HEK293 (cell line): ENCODE measurements at regions not wholly inside any gene's neighbourhood (a gene's known extent, or its start where the extent isn't known, plus 50 kb on each side); places are given as distances from the start of the nearest gene placed in this dataset.

Source experiments
- CTCF ChIA-PET: fragments of 350-600 bp; formaldehyde crosslinking; extraction: SDS; loops from one replicate; lab custom pipeline; 2021; ENCODE audit warnings: antibody characterized with exemption; lab: Yijun Ruan, JAX
- POLR2A ChIA-PET: fragments of 300-600 bp; formaldehyde crosslinking; extraction: SDS; loops from one replicate; lab custom pipeline; 2020; ENCODE audit warnings: antibody characterized with exemption, inconsistent platforms; lab: Yijun Ruan, JAX
- H3K27ac ChIP-seq: fragments of 200-500 bp; sonication (Bioruptor generic); 2 replicates; pipeline ENCODE4 v1.5.1; 2014; ENCODE audit warnings: low read depth, low read length, control low read depth, inconsistent platforms; ENCODE audit errors: extremely low read depth
- H3K36me3 ChIP-seq, 2 experiments: fragments of 200-500 bp in 1 of 2; sonication (Bioruptor generic) in 1 of 2; 1 replicate in 1 of 2; 2 replicates in 1 of 2; pipeline ENCODE4 v1.5.1; 2014 to 2017; ENCODE audit warnings: inconsistent platforms in 2 of 2, low read length in 2 of 2; ENCODE audit not compliant: control insufficient read depth in 2 of 2, insufficient read depth in 1 of 2
- H3K4me1 ChIP-seq: fragments of 200-500 bp; sonication (Bioruptor generic); 2 replicates; pipeline ENCODE4 v1.5.1; 2014; ENCODE audit warnings: mild to moderate bottlenecking, low read length, inconsistent platforms; ENCODE audit not compliant: control insufficient read depth, insufficient read depth
- H3K4me3 ChIP-seq: 2 replicates; pipeline ENCODE4 v1.5.1; 2011; ENCODE audit warnings: low read depth, mild to moderate bottlenecking, control low read depth, low read length, moderate library complexity
- H3K9me3 ChIP-seq: fragments of 200-500 bp; sonication (Bioruptor generic); 2 replicates; pipeline ENCODE4 v1.5.1; 2014; ENCODE audit warnings: low read depth, low read length, inconsistent platforms; ENCODE audit not compliant: control insufficient read depth, insufficient read depth
- GLI2 ChIP-seq: fragments of 450-650 bp; formaldehyde crosslinking; IDR thresholded peaks from 2 replicates; pipeline ENCODE4; 2017; ENCODE audit warnings: missing biosample characterization, missing genetic modification characterization, low read depth, borderline replicate concordance
- MZF1 ChIP-seq: fragments of 450-650 bp; formaldehyde crosslinking; IDR thresholded peaks from 2 replicates; pipeline ENCODE4 v1.5.1; 2017; ENCODE audit warnings: missing biosample characterization, missing genetic modification characterization, borderline replicate concordance
- OSR2 ChIP-seq: fragments of 450-650 bp; formaldehyde crosslinking; IDR thresholded peaks from 2 replicates; pipeline ENCODE4 v1.5.1; 2016; ENCODE audit warnings: missing biosample characterization, missing genetic modification characterization
- ZBTB17 ChIP-seq: fragments of 450-650 bp; formaldehyde crosslinking; IDR thresholded peaks from 2 replicates; pipeline ENCODE4 v1.5.1; 2016; ENCODE audit warnings: missing biosample characterization, missing genetic modification characterization
- ZFHX2 ChIP-seq: fragments of 450-650 bp; formaldehyde crosslinking; conservative IDR thresholded peaks from 2 replicates; pipeline ENCODE4 v1.5.1; 2016; ENCODE audit warnings: missing biosample characterization, missing genetic modification characterization
- ZIC2 ChIP-seq: fragments of 450-650 bp; formaldehyde crosslinking; IDR thresholded peaks from 2 replicates; pipeline ENCODE4 v1.5.1; 2016; ENCODE audit warnings: missing biosample characterization, missing genetic modification characterization
- ZNF132 ChIP-seq: fragments of 450-650 bp; formaldehyde crosslinking; IDR thresholded peaks from 2 replicates; pipeline ENCODE4 v1.5.1; 2017; ENCODE audit warnings: missing biosample characterization, missing genetic modification characterization, borderline replicate concordance
- ZNF148 ChIP-seq: fragments of 450-650 bp; formaldehyde crosslinking; IDR thresholded peaks from 2 replicates; pipeline ENCODE4 v1.5.0; 2017; ENCODE audit warnings: missing biosample characterization, missing genetic modification characterization, borderline replicate concordance
- ZNF175 ChIP-seq: fragments of 450-650 bp; formaldehyde crosslinking; IDR thresholded peaks from 2 replicates; pipeline ENCODE4 v1.5.1; 2016; ENCODE audit warnings: missing biosample characterization, missing genetic modification characterization
- ZNF211 ChIP-seq: fragments of 450-650 bp; formaldehyde crosslinking; IDR thresholded peaks from 2 replicates; pipeline ENCODE4 v1.5.1; 2016; ENCODE audit warnings: low read depth, missing biosample characterization, missing genetic modification characterization
- ZNF248 ChIP-seq: fragments of 450-650 bp; formaldehyde crosslinking; IDR thresholded peaks from 2 replicates; pipeline ENCODE4 v1.5.1; 2017; ENCODE audit warnings: missing biosample characterization, missing genetic modification characterization
- ZNF398 ChIP-seq: fragments of 450-650 bp; formaldehyde crosslinking; IDR thresholded peaks from 2 replicates; pipeline ENCODE4 v1.5.1; 2017; ENCODE audit warnings: missing biosample characterization, missing genetic modification characterization
- ZNF416 ChIP-seq: fragments of 450-650 bp; formaldehyde crosslinking; IDR thresholded peaks from 2 replicates; pipeline ENCODE4 v1.5.1; 2016; ENCODE audit warnings: missing biosample characterization, missing genetic modification characterization
- ZNF48 ChIP-seq: fragments of 450-650 bp; formaldehyde crosslinking; IDR thresholded peaks from 2 replicates; pipeline ENCODE4 v1.5.1; 2016; ENCODE audit warnings: missing biosample characterization, missing genetic modification characterization
- ZNF529 ChIP-seq: fragments of 450-650 bp; formaldehyde crosslinking; IDR thresholded peaks from 2 replicates; pipeline ENCODE4 v1.5.1; 2017; ENCODE audit warnings: missing genetic modification characterization, missing biosample characterization; ENCODE audit not compliant: insufficient replicate concordance
- ZNF544 ChIP-seq: fragments of 450-650 bp; formaldehyde crosslinking; IDR thresholded peaks from 2 replicates; pipeline ENCODE4 v1.5.0; 2017; ENCODE audit warnings: missing biosample characterization, missing genetic modification characterization
- ZNF548 ChIP-seq: fragments of 450-650 bp; formaldehyde crosslinking; IDR thresholded peaks from 2 replicates; pipeline ENCODE4 v1.5.1; 2016; ENCODE audit warnings: missing biosample characterization, missing genetic modification characterization
- ZNF585B ChIP-seq: fragments of 450-650 bp; formaldehyde crosslinking; IDR thresholded peaks from 2 replicates; pipeline ENCODE4 v1.5.1; 2016; ENCODE audit warnings: missing biosample characterization, missing genetic modification characterization
- ZNF792 ChIP-seq: fragments of 450-650 bp; formaldehyde crosslinking; IDR thresholded peaks from 2 replicates; pipeline ENCODE4 v1.5.1; 2016; ENCODE audit warnings: missing biosample characterization, missing genetic modification characterization
- ZSCAN16 ChIP-seq: fragments of 450-650 bp; formaldehyde crosslinking; IDR thresholded peaks from 2 replicates; pipeline ENCODE4 v1.5.1; 2016; ENCODE audit warnings: missing biosample characterization, missing genetic modification characterization
- TF ChIP-seq, protein P1 (sequence below): fragments of 450-650 bp; formaldehyde crosslinking; IDR thresholded peaks from 2 replicates; pipeline ENCODE4 v1.5.1; 2016; ENCODE audit warnings: missing biosample characterization, missing genetic modification characterization
- TF ChIP-seq, protein P2 (sequence below): fragments of 450-650 bp; formaldehyde crosslinking; IDR thresholded peaks from 2 replicates; pipeline ENCODE4 v1.5.1; 2016; ENCODE audit warnings: missing biosample characterization, missing genetic modification characterization, low read depth

DNA sequence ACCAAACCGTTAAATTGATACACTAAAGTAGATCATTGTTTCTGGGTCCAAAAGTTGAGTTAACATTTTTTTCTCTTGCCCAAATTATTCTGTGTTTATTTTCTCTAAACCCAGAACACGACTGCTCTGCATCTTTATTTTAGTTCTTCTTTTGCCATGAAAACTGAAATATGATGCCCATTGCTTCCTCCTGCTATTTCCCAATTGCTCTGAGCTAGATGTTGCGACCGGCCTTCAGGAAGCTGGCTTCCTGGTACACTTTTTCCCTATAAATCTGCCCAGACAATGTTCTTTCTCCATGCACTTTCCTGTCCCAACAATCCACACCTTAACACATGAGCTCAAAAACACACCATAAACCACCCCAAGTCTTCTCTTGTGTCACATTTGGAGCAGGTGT, 501.4 kb downstream of the FBXO15 start:
- H3K9me3 ChIP-seq: no peaks in the 10 kb centered on the region
- H3K36me3 ChIP-seq: no peaks in the 10 kb centered on the region
- TF ChIP-seq GLI2 (no peak), ZNF175 (tag by site-specific recombination) (no peak), ZNF398 (tag by site-specific recombination) (no peak), OSR2 (tag by site-specific recombination) (no peak), ZNF792 (tag by site-specific recombination) (no peak), ZSCAN16 (tag by site-specific recombination) (no peak), ZNF211 (tag by site-specific recombination) (no peak), ZNF416 (no peak), ZNF529 (tag by site-specific recombination) (no peak), ZNF248 (no peak)
- TF ChIP-seq, protein P1, sequence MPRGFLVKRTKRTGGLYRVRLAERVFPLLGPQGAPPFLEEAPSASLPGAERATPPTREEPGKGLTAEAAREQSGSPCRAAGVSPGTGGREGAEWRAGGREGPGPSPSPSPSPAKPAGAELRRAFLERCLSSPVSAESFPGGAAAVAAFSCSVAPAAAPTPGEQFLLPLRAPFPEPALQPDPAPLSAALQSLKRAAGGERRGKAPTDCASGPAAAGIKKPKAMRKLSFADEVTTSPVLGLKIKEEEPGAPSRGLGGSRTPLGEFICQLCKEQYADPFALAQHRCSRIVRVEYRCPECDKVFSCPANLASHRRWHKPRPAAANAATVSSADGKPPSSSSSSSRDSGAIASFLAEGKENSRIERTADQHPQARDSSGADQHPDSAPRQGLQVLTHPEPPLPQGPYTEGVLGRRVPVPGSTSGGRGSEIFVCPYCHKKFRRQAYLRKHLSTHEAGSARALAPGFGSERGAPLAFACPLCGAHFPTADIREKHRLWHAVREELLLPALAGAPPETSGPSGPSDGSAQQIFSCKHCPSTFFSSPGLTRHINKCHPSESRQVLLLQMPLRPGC: no peak
- TF ChIP-seq, all 188 proteins: peak for 0
- CTCF ChIA-PET: interaction anchor here (1.1 kb wide), 1 partner anchor 334 kb away, joined by 4 read pairs; no protein-coding TSS in a partner anchor
- H3K27ac ChIP-seq: no peak overlapping the region
- no peaks in the 10 kb centered on the region for H3K4me1 ChIP-seq
- H3K4me3 ChIP-seq: no peak overlapping the region
- POLR2A ChIA-PET: no interaction called here

- H3K4me3 ChIP-seq: no peak overlapping the region
- no peak overlapping the region for H3K27ac ChIP-seq
- no peaks in the 10 kb centered on the region for H3K36me3 ChIP-seq
- H3K9me3 ChIP-seq: no peaks in the 10 kb centered on the region
- ChIA-PET POLR2A (no interaction called here), CTCF (interaction anchor here (1.0 to 1.1 kb wide), 2 partner anchors 195 to 335 kb away, joined by 3 to 4 read pairs; no protein-coding TSS in a partner anchor)
- no peaks in the 10 kb centered on the region for H3K4me1 ChIP-seq
- no peak for TF ChIP-seq ZNF175 (tag by site-specific recombination)
- no peak for TF ChIP-seq ZNF544
- no peak for TF ChIP-seq ZNF48 (tag by site-specific recombination)
- no peak for TF ChIP-seq ZNF132 (tag by site-specific recombination)
- no peak for TF ChIP-seq ZBTB17 (tag by site-specific recombination)
- no peak for TF ChIP-seq ZFHX2 (tag by site-specific recombination)
- no peak for TF ChIP-seq ZIC2 (tag by site-specific recombination)
- no peak for TF ChIP-seq MZF1
- no peak for TF ChIP-seq ZNF548
- TF ChIP-seq OSR2 (tag by site-specific recombination): no peak
- TF ChIP-seq ZNF148 (tag by site-specific recombination): no peak
- TF ChIP-seq, protein P2, sequence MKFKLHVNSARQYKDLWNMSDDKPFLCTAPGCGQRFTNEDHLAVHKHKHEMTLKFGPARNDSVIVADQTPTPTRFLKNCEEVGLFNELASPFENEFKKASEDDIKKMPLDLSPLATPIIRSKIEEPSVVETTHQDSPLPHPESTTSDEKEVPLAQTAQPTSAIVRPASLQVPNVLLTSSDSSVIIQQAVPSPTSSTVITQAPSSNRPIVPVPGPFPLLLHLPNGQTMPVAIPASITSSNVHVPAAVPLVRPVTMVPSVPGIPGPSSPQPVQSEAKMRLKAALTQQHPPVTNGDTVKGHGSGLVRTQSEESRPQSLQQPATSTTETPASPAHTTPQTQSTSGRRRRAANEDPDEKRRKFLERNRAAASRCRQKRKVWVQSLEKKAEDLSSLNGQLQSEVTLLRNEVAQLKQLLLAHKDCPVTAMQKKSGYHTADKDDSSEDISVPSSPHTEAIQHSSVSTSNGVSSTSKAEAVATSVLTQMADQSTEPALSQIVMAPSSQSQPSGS: no peak
- no peak for TF ChIP-seq ZNF585B (tag by site-specific recombination)
These were observed 502.4 kb downstream of the FBXO15 start for GRCh38 chr18:73645160-73645715.
